Stimulated activated CD4-positive, alpha-beta T cell treated with anti-CD3 and anti-CD28 coated beads, Interleukin-1b, Interleukin-23, amount 100 ng/mL, for 4 hours (primary cell): ENCODE measurements at regions not wholly inside any gene's neighbourhood (a gene's known extent, or its start where the extent isn't known, plus 50 kb on each side); places are given as distances from the start of the nearest gene placed in this dataset.

Experiments used
- DNase-seq, 2 donors: peaks; one replicate each; pipeline ENCODE4 v3.0.0-alpha.2; 2020; ENCODE audit warnings: low read depth in 2 of 2

DNA sequence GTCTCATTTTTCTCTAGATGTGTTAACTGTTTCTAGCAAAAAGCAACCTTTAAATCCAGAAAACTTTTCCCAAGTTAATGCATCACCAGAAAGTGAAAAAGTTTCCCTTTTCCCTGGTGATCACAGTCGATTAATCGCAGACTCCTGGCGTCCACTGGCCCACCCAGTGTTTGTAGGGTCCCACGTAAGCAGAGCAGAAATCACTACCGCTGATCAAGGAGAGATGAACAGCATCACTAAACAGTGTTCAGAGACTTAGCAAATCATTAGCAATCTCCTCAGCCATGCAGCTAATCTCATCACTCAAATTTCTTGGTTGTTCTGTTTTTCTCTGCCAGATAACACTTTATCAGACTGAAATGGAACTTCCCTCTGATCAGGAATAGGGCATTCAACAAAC, 184.2 kb downstream of the EFNB2 start:
- DNase-seq: no peak

DNA sequence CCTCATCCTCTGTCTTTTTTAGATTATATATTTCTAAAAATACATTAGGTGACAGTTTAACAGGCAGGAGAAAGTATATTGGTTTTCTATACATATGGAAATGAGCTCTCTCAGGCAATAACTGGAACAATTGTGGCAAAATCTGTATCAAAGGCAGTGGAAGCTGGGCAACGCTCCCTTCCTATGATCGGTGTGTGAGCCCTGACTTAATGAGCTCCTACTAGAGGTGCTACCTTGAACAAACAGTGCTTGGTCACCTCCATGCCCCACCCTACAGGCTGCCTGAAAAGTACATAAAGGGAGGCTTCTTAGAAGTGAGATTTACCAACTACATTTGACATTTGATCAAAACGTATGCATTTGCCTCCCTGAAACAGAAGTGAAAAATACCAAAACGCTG, 185.3 kb downstream of the EFNB2 start:
- DNase-seq: no peak

DNA sequence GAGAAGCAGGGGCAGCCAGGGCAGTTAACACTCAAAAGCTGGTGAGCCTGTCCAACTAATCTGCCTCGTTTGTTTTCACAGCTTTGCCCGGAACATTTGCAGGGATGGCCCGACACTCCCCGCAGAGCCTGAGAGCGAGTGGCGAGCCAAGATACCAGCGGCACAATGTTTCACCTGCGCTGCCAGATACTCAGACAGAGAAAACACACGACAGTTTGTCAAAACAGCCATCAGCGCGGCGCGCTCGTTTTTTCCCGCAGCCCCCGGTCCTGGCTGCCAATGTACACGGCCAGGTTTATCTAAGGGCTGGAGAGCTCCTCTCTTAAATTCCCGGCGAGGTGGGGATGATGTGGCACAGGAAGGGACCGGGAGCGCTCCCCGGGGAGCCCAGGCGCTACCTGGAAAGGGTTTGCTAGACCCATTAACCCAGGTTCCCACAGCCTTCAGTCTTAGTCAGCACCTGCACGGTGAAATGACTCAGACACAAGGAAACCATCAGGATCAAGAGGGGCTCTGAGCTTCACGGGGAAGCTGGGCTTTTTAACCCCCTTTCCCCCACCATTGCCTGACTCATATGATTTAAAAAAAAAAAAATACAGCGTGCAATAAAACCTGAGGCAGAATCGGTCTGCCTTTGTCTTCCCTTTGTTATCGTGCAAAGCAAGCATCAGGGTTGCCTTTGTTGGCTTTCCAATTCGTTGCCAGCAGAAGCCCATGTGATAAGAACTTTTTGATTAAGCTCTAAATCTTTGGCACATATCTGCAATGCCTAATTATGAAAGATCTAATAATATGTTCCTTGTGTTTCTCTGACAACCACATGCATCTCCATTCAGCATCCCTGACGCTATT, 186.2 kb downstream of the EFNB2 start:
- no peak for DNase-seq

DNA sequence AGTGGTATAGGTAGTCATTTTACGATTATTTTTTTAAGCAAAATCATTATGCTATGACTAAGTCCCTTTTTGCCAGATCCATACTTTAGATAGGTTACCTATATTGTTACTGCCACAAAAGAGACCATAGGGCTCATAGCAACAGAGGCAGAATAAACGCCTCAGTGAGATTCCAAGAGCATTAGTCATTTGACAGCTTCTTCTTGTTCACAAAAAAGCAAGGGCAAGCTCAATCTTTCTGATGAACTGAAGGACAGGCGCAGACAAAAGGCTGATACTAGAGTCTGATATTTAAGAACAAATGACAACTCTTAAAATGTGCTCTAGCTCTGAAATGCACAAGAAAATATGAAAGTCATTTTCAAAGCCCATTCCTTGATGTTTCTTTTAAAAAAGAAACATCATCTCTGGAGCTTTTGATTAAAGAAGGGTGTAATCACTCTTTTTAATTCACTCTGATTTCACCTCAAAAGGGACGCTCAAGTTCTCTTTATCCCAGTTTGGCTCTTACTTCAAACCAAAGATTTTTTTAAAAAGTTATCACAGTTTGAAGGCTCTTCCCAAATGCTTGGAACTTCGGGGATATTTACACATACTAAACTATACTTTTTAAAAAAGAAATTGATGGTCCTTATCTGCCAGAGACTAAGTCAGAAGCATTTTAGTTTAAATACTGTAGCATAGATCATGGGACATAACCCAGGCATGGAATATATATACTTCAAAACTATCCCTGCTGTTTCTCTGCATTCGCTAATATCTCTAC, 187.2 kb downstream of the EFNB2 start:
- no peak for DNase-seq

DNA sequence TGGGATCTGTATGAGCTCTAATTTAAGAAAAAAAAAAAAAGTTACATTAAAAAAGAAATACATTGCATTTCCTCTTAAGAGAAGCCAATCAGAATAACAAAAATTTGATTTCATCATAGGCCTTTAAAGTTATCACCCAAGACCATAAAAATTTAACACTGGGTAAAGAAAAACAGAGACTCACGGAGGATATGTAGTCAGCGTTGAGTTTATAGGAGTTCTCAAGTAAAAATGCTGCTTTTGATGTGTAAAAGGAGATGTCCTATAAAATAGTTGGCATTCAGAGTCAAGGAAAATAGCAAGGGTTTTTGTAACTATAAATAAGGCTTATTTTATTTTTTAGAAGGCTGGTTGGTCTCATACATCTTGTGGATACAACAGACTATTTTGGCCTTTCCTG, 191.1 kb downstream of the EFNB2 start:
- DNase-seq: no peak

DNA sequence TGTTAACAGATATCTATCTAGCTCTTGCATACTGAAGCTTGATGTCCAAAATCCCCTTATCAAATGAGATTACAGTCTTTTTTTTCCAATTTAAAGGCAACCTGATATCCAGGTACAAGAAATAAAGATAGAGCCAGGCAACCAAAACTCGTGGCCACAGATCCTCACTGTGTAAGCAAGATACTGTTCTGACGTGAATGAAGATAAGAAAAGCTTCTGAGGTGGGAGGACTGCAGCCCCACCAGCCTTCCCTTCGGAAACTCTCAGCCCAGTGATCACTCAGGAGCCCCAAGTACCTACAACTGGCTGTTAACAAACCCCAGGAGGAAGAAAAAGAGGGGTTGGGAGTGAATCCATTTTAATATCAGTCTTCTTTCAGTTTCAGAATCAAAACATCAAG, 191.6 kb downstream of the EFNB2 start:
- no peak for DNase-seq

DNA sequence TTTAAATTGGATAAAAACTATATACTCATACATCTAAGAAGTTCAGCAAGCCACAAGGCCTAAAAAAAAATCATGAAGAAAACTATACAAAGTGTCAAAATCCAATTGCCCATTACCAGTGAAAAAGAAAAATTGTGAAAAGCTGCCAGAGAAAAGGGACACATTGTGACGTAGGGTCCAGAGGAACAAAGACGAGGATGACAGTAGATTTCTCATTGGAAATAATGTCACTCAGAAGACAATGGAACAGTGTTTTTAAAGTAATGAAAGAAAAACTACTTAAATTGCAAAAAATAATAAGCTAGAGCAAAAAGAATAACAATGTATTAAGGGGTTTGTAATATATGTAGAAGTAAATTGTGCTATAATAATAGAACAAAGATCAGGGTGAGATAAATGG, 195.2 kb downstream of the EFNB2 start:
- no peak for DNase-seq

DNA sequence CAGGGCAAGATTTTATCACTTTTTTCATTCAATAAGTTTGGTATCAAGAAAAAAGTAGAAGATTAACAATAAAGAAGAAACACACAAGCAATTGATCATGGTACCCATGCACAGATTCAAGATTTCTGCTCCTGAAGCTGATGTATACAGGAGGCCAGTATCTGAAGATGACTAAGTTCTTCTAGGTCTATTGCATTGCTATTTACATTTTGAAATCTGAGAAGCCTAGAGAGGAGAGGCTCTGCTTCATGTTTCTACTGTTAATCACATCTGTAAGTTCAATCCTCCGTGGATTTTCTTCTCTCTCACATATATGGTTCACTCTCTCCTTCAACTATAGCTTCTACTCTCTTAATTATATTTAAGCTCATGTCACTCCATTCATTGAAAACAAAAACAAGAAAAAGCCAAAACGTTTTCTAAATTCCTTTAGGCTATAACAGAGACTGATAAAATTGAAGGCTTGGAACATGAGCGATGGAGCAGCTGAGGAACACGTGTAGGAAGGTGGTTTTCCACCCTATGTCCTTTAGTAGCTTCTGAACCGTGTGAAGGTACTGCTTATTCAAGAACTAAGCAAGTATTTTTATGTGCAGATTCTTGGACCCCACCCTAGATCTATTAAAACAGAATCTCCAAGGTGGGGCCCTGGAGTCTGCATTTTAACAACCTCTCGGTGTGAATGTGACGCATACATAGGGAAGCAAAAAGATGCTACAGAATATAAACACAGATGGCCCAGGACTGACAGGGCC, 198.2 kb downstream of the EFNB2 start:
- no peak for DNase-seq

DNA sequence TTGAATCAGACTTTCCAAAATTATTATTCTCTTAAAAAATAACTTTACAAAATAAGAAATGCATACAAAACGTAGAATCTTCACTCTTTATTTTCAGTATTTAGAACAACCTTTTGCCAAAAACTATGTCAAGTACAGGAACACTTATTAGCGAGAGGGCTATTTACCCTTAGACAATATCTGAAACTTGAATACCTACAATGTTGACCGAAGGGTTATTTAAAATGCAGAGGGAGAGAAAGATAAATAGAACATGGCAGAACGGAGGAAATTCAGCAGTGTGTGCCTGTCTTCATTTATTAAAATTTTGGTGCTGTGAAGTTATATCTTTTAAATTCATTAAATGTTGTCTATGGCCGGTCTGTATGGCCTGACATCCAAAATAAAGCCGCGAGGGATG, 198.8 kb downstream of the EFNB2 start:
- DNase-seq: no peak

DNA sequence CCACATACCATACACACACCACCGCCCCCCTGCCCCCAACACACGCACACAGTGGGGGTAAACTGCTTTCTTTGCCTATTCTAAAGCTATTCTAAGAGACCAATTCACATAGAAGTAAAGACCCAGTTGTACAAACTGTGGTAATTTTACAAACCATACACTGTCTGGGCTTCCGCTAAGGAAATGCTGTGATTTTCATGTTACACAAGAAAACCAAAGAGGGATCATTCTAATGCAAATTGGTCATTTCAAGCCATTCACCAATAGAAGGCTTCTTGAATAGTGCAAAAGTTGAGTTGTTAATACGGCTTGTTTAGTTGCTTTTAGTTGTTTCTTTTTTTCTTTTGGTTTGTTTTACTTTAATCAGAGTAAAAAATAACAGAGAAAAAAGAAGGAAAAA, 202.8 kb downstream of the EFNB2 start:
- DNase-seq: no peak

DNA sequence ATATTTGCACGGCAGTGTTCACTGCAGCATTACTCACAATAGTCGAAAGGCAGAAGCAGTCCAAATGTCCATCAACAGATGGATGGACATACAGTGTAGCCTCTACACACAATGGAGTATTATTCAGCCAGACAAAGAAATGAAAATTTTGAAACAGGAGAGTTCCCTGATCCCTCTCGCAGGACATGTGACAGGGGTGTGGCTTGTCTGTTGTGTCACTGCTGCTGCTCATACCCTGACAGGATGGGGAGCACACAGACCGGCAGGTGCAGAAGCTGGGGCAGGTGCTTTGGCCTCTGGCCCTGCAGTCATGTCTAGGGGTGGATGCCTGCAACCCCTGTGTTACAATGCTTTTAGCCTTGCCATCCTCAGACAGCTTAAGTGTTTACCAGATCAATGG, 204.3 kb downstream of the EFNB2 start:
- no peak for DNase-seq

DNA sequence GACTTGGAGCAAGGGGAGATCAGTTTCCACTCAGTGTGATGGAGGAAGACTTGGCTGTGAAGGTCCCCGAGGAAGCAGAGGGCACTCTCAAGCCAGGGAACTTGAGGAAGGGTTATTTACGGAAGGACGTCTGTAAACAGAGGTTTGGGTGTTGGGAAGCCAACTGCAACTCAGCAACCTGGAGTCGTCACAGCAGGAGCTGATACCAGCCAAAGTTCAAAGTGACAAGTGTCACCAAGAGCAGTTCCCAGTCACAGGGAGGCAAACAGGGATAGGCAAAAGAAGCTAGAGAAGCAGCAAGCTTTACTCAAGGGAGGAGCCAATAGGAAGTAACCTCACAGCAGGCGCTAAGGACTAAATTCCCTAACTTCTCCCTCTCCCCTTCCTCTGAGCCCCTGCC, 205.5 kb downstream of the EFNB2 start:
- no peak for DNase-seq

DNA sequence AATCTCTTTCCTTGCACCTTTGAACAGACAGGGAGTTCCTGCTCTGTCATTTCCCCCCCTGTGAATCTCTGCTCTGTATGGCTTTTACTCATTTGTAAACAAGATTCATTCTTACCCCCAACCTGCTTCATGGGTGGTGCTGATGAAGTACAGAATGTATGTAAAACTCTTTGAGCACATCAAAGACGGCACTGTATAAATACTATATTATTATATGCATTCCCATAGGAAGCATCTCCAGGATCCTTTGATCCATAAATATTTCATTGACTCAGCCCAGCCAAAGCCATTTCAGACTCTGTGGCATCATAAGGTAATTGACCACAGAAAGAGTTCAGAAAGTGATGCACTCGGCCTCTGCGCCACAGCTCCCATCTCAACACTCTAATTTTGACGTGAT, 208.7 kb downstream of the EFNB2 start:
- no peak for DNase-seq

DNA sequence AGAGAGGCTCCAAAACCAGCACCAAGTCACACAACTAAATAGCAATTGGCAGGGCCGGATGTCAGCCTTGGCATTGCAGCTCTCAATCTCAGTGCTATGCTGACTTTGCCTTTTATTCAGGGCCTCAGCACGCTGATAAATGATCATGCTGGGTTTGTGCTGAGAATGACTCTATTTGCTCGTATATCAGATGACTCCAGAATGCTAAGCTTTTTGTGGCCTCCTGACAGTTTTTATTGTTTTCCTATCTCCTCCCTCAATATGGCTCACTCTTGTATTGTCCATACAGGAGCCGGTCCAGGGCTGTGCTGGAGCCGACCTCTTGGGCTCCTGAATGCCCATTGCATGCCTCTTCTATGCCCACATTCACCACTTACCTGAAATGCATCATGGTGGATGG, 211.0 kb downstream of the EFNB2 start:
- no peak for DNase-seq

DNA sequence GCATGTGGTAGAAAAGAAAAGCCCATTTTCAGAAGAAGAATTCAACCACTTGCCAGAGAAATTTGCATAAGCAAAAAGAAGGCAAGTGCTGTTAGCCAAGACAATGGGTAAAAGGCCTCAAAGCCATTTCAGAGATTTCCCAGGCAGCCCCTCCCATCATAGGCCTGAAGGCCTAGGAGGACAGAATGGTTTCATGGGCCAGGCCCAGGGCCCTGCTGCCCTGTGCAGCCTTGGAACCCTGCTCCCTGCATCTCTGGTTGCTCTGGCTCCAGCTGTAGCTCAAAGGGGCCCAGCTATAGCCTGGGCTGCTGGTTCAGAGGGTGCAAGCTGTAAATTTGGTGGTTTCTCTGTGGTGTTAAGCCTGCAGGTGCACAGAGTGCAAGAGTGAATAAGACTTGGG, 212.8 kb downstream of the EFNB2 start:
- DNase-seq: no peak

DNA sequence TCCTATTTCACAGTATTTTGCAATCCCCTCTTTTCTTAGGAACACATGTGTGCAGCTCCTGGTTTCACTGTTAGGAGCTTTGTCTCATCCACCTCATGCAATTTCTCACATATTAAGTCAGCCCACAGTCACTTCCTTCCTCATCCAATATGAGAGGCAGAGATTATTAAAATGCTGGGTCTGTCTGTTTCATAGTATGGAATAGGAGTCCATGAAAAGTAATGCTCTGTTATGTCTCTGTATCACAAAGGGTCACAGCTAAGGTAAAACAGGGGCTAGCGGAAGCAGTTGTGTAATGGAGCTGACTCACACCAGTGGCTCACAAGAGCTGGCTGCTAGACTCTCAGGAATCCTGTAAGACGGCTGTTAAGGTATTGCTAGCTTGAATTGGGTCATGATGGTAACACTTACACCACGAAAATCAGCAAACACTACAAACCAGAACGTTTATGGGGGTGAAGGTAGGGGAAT, 216.5 kb downstream of the EFNB2 start:
- no peak for DNase-seq

DNA sequence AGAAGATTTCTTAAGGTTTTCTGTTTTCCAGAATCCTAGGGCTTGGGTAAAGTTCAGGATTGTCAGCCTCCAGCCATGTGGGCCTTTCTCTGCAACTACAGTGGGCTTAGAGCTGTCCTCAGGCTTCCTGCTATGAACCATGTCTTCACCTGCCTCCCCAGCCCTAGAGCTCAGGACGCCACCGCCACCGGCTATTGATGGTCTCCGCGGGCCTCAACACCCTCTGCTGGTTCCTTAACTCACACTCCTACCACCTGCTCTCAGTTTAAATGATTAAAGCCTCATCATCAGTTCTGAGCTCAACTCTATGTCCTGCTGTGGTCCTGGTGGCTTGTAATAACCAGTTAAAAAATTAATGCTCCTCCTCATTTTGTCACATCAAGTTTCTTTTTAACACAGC, 221.0 kb downstream of the EFNB2 start:
- no peak for DNase-seq

DNA sequence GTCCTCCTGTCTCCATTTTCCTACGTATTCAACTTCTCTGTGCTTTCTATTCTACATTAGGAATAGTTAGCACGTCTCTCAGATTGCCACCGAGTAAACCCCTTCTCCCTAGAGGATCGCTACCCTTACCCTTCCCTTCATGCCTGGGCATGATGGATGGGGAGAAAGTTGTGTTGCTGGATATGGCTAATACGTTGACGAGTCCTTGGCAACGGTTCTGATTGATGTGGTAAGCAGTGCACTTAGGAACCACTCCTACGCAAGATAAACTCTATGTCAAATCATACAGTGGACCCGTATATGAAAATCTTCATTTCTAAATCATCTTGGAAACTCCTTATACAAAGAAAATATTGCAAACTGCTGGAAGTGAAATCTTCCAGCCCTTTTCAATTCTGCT, 224.5 kb downstream of the EFNB2 start:
- no peak for DNase-seq

DNA sequence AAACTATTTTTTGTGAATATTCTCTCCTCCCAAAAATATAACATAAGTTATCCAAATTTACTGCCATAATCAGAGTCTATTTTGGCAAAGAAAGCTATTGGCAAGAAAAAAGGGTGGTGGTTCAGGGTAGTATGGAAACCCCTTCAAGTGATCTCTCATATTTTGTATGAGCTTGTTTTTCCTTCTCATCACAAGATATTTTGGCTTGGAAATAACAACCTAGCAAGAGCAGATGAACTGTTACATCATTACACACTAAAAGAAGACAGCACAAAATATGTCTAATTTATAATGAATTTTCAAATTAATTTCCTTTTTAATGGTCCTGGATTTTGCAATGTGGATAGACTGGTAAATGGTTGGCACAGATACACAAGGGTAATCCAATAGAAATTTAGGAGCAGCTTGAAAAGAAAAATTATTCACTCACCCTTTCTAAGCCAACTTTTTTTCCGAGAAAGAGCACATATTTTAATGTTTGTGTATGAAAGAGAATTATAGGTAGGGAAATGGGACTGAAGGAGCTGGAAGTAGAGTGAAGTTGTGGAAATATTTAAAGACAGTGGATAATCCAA, 225.1 kb downstream of the EFNB2 start:
- DNase-seq: no peak

DNA sequence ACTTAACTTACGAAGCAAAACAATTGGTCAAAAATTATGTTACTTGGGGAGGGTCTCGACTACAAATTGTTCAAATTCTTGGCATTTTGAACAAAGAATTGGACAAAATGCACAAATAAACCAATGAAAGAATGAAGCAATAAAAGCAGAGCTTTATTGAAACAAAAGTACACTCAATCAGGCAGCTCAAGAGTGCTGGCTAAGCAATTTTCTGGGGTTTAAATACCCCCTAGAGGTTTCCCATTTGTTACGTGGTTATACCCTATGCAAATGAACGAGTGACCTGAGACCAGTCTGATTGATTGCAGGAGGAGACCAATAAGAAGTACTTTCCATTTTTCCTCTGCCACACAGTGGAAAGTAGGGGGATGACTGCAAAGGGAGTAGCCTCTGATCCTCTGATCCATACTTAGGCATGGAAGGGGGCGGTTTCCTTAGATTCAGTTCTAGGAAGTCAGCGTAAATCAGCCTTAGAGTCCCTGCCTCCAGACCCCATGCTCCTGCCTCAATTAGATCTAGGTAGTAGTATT, 228.6 kb downstream of the EFNB2 start:
- no peak for DNase-seq

DNA sequence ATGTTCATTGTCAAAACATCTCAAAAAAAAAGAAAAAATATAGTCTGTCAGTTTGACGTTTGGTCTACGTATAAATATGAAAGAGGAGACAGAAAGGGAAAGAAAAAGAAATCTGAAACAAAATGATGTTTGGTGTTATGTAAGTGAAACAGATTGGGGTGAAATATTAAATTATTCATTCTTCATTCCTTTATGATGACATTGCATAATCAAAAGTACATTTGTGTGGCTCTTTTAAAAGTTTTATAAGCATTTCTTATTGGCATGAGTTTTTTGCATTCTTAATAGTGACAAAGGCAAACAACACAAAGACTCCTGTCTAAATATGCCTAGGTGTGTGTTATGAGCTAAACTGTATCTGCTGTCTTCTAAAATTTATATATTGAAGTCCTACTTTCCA, 232.6 kb downstream of the EFNB2 start:
- DNase-seq: no peak

DNA sequence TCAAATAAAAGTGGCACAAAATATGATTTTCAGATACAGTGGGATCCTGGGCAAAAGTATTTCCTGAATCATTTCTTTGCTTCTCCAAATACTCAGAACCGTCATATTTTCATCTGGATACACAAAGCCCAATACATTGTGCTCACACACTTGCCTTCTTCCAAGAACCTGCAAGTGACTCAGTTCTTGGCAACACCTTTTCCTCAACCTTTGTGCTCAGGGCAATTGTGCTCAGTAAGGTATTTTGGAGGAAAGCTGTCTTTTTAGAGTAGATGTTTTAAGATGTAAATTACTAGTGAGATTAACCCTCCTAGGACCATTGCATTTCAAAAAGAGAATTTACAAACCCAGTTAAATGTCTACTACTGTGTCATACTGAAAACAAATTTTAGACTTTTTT, 233.5 kb downstream of the EFNB2 start:
- DNase-seq: no peak
